HL-60 (cell line): ENCODE measurements at regions not wholly inside any gene's neighbourhood (a gene's known extent, or its start where the extent isn't known, plus 50 kb on each side); places are given as distances from the start of the nearest gene placed in this dataset.

Experiments used
- DNase-seq, 2 experiments: peaks; one replicate each; pipeline ENCODE4 v3.0.0-alpha.2; 2010 to 2020; ENCODE audit warnings: low read depth in 1 of 2, low spot score in 1 of 2
- H3K27ac ChIP-seq: fragments of 250-450 bp; sonication (Bioruptor Pico); replicated peaks from 2 replicates; pipeline ENCODE4 v1.5.1; 2020; ENCODE audit warnings: mild to moderate bottlenecking, moderate library complexity
- H3K27me3 ChIP-seq: fragments of 250-450 bp; sonication (Bioruptor Pico); 2 replicates; pipeline ENCODE4 v1.5.1; 2021; ENCODE audit warnings: mild to moderate bottlenecking, moderate library complexity; ENCODE audit not compliant: insufficient read depth, poor library complexity, severe bottlenecking
- H3K4me3 ChIP-seq: replicated peaks from 2 replicates; pipeline ENCODE4 v1.5.1; 2011; ENCODE audit warnings: mild to moderate bottlenecking, control low read depth, low read length; ENCODE audit not compliant: insufficient read depth
- GABPA ChIP-seq: IDR thresholded peaks from 2 replicates; pipeline ENCODE4 v1.6.1; 2012; ENCODE audit warnings: low read depth
- POLR2AphosphoS5 ChIP-seq: IDR thresholded peaks from 2 replicates; pipeline ENCODE4 v1.6.1; 2012; ENCODE audit warnings: low read depth
- SPI1 ChIP-seq: IDR thresholded peaks from 2 replicates; pipeline ENCODE4 v1.6.1; 2012; ENCODE audit warnings: low read depth, mild to moderate bottlenecking, borderline replicate concordance
- TF ChIP-seq, protein P1 (sequence below): IDR thresholded peaks from 2 replicates; pipeline ENCODE4 v1.6.1; 2012; ENCODE audit warnings: low read depth; ENCODE audit not compliant: insufficient replicate concordance
- TF ChIP-seq, protein P2 (sequence below): IDR thresholded peaks from one replicate; pipeline ENCODE4 v1.5.1; 2011; ENCODE audit warnings: low read length, control low read depth, inconsistent platforms; ENCODE audit not compliant: insufficient read depth

- no peak for TF ChIP-seq GABPA
- TF ChIP-seq, protein P1, sequence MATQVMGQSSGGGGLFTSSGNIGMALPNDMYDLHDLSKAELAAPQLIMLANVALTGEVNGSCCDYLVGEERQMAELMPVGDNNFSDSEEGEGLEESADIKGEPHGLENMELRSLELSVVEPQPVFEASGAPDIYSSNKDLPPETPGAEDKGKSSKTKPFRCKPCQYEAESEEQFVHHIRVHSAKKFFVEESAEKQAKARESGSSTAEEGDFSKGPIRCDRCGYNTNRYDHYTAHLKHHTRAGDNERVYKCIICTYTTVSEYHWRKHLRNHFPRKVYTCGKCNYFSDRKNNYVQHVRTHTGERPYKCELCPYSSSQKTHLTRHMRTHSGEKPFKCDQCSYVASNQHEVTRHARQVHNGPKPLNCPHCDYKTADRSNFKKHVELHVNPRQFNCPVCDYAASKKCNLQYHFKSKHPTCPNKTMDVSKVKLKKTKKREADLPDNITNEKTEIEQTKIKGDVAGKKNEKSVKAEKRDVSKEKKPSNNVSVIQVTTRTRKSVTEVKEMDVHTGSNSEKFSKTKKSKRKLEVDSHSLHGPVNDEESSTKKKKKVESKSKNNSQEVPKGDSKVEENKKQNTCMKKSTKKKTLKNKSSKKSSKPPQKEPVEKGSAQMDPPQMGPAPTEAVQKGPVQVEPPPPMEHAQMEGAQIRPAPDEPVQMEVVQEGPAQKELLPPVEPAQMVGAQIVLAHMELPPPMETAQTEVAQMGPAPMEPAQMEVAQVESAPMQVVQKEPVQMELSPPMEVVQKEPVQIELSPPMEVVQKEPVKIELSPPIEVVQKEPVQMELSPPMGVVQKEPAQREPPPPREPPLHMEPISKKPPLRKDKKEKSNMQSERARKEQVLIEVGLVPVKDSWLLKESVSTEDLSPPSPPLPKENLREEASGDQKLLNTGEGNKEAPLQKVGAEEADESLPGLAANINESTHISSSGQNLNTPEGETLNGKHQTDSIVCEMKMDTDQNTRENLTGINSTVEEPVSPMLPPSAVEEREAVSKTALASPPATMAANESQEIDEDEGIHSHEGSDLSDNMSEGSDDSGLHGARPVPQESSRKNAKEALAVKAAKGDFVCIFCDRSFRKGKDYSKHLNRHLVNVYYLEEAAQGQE = no peak
- TF ChIP-seq, protein P2, sequence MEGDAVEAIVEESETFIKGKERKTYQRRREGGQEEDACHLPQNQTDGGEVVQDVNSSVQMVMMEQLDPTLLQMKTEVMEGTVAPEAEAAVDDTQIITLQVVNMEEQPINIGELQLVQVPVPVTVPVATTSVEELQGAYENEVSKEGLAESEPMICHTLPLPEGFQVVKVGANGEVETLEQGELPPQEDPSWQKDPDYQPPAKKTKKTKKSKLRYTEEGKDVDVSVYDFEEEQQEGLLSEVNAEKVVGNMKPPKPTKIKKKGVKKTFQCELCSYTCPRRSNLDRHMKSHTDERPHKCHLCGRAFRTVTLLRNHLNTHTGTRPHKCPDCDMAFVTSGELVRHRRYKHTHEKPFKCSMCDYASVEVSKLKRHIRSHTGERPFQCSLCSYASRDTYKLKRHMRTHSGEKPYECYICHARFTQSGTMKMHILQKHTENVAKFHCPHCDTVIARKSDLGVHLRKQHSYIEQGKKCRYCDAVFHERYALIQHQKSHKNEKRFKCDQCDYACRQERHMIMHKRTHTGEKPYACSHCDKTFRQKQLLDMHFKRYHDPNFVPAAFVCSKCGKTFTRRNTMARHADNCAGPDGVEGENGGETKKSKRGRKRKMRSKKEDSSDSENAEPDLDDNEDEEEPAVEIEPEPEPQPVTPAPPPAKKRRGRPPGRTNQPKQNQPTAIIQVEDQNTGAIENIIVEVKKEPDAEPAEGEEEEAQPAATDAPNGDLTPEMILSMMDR = no peak
- no peak for TF ChIP-seq POLR2AphosphoS5
- TF ChIP-seq SPI1 = no peak
- no peak overlapping the region for H3K27ac ChIP-seq
- H3K4me3 ChIP-seq = no peak overlapping the region
- H3K27me3 ChIP-seq = peaks cover 4% of the 10 kb centered on the region
- no peak for DNase-seq
These were observed 144.1 kb downstream of the EMX2 start for GRCh38 chr10:117686606-117687005.

DNA sequence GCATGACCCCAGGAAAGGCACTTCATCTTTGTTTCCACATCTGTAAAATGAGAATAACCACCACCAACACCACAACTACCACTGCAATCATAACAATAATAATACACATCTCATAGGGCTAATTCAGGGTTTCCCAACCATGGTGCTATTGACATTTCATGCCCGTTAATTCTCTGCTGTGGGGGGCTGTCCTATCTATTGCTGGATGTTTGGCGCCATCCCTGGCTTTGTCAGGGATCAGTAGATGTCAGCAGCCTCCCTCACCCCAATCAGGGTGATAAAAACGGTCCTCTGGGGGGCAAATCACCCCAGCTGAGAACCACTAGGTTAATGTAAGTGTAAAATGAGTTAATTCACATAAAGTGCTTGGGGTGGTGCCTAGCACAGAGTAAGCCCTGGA, 145.8 kb downstream of the EMX2 start:
- Histone ChIP-seq H3K4me3 (no peak overlapping the region), H3K27ac (no peak overlapping the region), H3K27me3 (peaks cover 6% of the 10 kb centered on the region)
- TF ChIP-seq GABPA (no peak), POLR2AphosphoS5 (no peak), SPI1 (no peak)
- TF ChIP-seq, protein P2 = no peak
- TF ChIP-seq, protein P1 = no peak
- no peak for DNase-seq

DNA sequence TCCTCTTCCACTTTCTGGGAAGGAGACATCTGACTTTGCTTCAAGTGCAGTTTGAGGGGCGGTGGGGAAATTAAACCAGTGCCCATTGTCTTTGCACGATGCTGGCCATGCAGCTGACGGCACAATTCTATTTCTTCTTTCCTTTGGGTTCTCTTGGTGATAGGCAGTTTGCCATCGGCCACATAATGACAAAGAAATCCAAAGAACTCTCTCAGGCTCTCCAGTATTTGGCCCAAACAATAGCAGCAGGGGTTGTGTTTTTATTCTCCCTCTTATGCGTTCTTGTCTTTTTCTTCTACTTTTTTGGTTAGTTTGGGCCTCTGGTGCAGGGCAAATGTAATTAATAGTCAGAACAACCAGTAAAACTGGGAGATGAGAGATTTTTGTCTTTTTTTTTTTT, 147.0 kb downstream of the EMX2 start:
- H3K27ac ChIP-seq = no peak overlapping the region
- DNase-seq = no peak
- TF ChIP-seq, protein P2 = no peak
- TF ChIP-seq, protein P1 = no peak
- TF ChIP-seq SPI1 (no peak), POLR2AphosphoS5 (no peak), GABPA (no peak)
- peaks cover 6% of the 10 kb centered on the region for H3K27me3 ChIP-seq
- H3K4me3 ChIP-seq = no peak overlapping the region
